SH-SY5Y (cell line): ENCODE measurements at regions not wholly inside any gene's neighbourhood (a gene's known extent, or its start where the extent isn't known, plus 50 kb on each side); places are given as distances from the start of the nearest gene placed in this dataset.

Source experiments
- GATA2 ChIP-seq: IDR thresholded peaks from 2 replicates; pipeline ENCODE4 v1.6.1; 2011; ENCODE audit warnings: mild to moderate bottlenecking, low read depth, low read length
- GATA3 ChIP-seq: IDR thresholded peaks from 2 replicates; pipeline ENCODE4 v1.6.1; 2011; ENCODE audit warnings: low read depth, mild to moderate bottlenecking, low read length, moderate library complexity

- TF ChIP-seq GATA3, result no peak
- TF ChIP-seq GATA2, result no peak
Observed at GRCh38 chr11:128328955-128329551, 258.3 kb downstream of the ETS1 start.
